ENCODE measurements at regions not wholly inside any gene's neighbourhood (a gene's known extent, or its start where the extent isn't known, plus 50 kb on each side); places are given as distances from the start of the nearest gene placed in this dataset.

DNA sequence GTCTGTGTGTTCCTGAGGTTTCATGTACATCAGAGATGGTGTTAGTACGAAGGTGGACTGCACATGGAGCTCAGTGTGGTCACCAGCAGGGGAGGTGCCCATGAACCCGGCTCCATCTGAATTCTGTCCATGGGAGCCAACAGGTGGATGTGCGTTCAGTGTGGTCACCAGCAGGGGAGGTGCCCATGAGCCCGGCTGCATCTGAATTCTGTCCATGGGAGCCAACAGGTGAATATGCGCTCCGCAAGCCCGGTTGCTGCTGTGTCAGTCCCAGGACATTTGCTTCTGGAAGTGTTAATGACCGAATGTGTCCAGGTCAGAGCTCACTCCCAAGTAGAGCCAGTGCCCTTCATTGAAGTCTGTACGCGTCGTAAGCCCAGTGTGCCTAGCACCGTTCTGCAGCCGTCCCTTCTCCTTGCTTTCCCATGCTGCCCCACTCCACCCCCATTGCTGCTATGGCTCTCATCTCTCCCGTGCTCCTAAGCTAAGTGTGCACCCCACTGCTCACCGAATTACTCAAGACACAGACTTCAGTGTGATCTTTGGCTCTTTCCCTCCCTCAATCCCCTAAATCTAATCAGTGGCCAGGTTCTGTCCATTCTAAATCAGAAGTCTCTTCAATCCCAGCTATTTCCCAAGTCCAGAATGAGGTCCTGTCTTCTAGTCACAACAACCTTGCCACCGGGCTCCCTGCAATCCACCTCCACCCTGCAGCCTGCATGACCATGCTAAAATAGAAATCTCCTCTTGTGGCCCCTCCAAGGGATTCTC, 352.4 kb downstream of the TCERG1L start:
- TF ChIP-seq, protein P1, sequence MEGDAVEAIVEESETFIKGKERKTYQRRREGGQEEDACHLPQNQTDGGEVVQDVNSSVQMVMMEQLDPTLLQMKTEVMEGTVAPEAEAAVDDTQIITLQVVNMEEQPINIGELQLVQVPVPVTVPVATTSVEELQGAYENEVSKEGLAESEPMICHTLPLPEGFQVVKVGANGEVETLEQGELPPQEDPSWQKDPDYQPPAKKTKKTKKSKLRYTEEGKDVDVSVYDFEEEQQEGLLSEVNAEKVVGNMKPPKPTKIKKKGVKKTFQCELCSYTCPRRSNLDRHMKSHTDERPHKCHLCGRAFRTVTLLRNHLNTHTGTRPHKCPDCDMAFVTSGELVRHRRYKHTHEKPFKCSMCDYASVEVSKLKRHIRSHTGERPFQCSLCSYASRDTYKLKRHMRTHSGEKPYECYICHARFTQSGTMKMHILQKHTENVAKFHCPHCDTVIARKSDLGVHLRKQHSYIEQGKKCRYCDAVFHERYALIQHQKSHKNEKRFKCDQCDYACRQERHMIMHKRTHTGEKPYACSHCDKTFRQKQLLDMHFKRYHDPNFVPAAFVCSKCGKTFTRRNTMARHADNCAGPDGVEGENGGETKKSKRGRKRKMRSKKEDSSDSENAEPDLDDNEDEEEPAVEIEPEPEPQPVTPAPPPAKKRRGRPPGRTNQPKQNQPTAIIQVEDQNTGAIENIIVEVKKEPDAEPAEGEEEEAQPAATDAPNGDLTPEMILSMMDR (IDR thresholded peaks at IDR 0.05), result no peak
- TF ChIP-seq POLR2A (IDR thresholded peaks at IDR 0.05) (no peak), POLR2AphosphoS5 (IDR thresholded peaks at IDR 0.05) (no peak), EP300 (IDR thresholded peaks at IDR 0.05; ENCODE audit: low read depth) (no peak)
